Natural killer cell treated with Interleukin-12 subunit alpha and Interleukin-12 subunit beta and Interleukin-15 and Interleukin-18, amount 100 ng/mL, for 72 hours (primary cell): ENCODE measurements at regions not wholly inside any gene's neighbourhood (a gene's known extent, or its start where the extent isn't known, plus 50 kb on each side); places are given as distances from the start of the nearest gene placed in this dataset.

Experiments used
- ATAC-seq, 2 donors: fragments of 150-1000 bp; cut with Tn5 transposase in 1 of 2; sonication (Bioruptor Pico), chemical (Tn5 transposase) in 1 of 2; 2 replicates each; pipeline ENCODE4 v1.10.0; 2021
- DNase-seq: peaks from one replicate; pipeline ENCODE4 v3.0.0; 2022; ENCODE audit warnings: low spot score
- H3K27ac Mint-ChIP-seq, 2 donors: 1 replicate in 1 of 2; 2 replicates in 1 of 2; pipeline ENCODE4 v1.8.0; 2022; ENCODE audit warnings: mixed read lengths in 2 of 2, mild to moderate bottlenecking in 1 of 2, moderate library complexity in 1 of 2
- H3K27me3 Mint-ChIP-seq, 2 donors: 1 replicate in 1 of 2; 2 replicates in 1 of 2; pipeline ENCODE4 v1.8.0; 2022; ENCODE audit warnings: mixed read lengths in 2 of 2
- H3K36me3 Mint-ChIP-seq: one replicate; pipeline ENCODE4 v1.8.0; 2022; ENCODE audit warnings: mixed read lengths
- H3K4me1 Mint-ChIP-seq, 2 donors: 1 replicate in 1 of 2; 2 replicates in 1 of 2; pipeline ENCODE4 v1.8.0; 2022; ENCODE audit warnings: low read depth in 2 of 2, mixed read lengths in 2 of 2, mild to moderate bottlenecking in 1 of 2
- H3K4me3 Mint-ChIP-seq: one replicate; pipeline ENCODE4 v1.8.0; 2022; ENCODE audit warnings: mixed read lengths
- H3K9me3 Mint-ChIP-seq: 2 replicates; pipeline ENCODE4 v1.8.0; 2022; ENCODE audit warnings: mixed read lengths

- Mint-ChIP-seq H3K4me3 (no peak overlapping the region), H3K9me3 (no peaks in the 10 kb centered on the region), H3K36me3 (no peaks in the 10 kb centered on the region), H3K27ac (no peak overlapping the region), H3K27me3 (peaks cover 5% of the 10 kb centered on the region in 2 donors), H3K4me1 (no peaks in the 10 kb centered on the region)
- DNase-seq = no peak
- ATAC-seq = no peak
These were observed 321.9 kb upstream of the ZFHX3 start for GRCh38 chr16:73369851-73370250.

- Mint-ChIP-seq H3K36me3 (no peaks in the 10 kb centered on the region), H3K4me1 (no peaks in the 10 kb centered on the region), H3K27ac (no peak overlapping the region), H3K9me3 (no peaks in the 10 kb centered on the region), H3K27me3 (peaks cover 5% of the 10 kb centered on the region in 2 donors), H3K4me3 (no peak overlapping the region)
- no peak for DNase-seq
- ATAC-seq = no peak
These were observed 320.8 kb upstream of the ZFHX3 start for GRCh38 chr16:73368715-73369114.

- Mint-ChIP-seq H3K4me1 (no peaks in the 10 kb centered on the region), H3K9me3 (no peaks in the 10 kb centered on the region), H3K4me3 (no peak overlapping the region), H3K27me3 (peaks cover 5% of the 10 kb centered on the region in 2 donors), H3K27ac (no peak overlapping the region), H3K36me3 (no peaks in the 10 kb centered on the region)
- no peak for ATAC-seq
- no peak for DNase-seq
These were observed 317.2 kb upstream of the ZFHX3 start for GRCh38 chr16:73365016-73365551.

- no peak for DNase-seq
- Mint-ChIP-seq H3K27ac (no peak overlapping the region), H3K9me3 (no peaks in the 10 kb centered on the region), H3K4me3 (no peak overlapping the region), H3K36me3 (no peaks in the 10 kb centered on the region), H3K4me1 (no peaks in the 10 kb centered on the region), H3K27me3 (peaks cover 5% of the 10 kb centered on the region in 2 donors)
- ATAC-seq = no peak
These were observed 316.5 kb upstream of the ZFHX3 start for GRCh38 chr16:73364413-73364812.

GRCh38 chr16:73361061-73361460, 313.1 kb upstream of the ZFHX3 start:
- Mint-ChIP-seq H3K9me3 (no peaks in the 10 kb centered on the region), H3K36me3 (no peaks in the 10 kb centered on the region), H3K4me3 (no peak overlapping the region), H3K27me3 (peaks cover 2 to 5% of the 10 kb centered on the region in 2 donors), H3K4me1 (no peaks in the 10 kb centered on the region), H3K27ac (no peak overlapping the region)
- DNase-seq (no peak), ATAC-seq (no peak)

- DNase-seq (no peak), ATAC-seq (no peak)
- no peak overlapping the region for H3K4me3 Mint-ChIP-seq
- H3K9me3 Mint-ChIP-seq = no peaks in the 10 kb centered on the region
- no peaks in the 10 kb centered on the region for H3K4me1 Mint-ChIP-seq
- H3K27me3 Mint-ChIP-seq = peaks cover 3 to 12% of the 10 kb centered on the region in 2 donors
- H3K36me3 Mint-ChIP-seq = no peaks in the 10 kb centered on the region
- no peak overlapping the region for H3K27ac Mint-ChIP-seq
These were observed 308.6 kb upstream of the ZFHX3 start for GRCh38 chr16:73356401-73357079.

GRCh38 chr16:73355981-73356380, 308.1 kb upstream of the ZFHX3 start:
- Mint-ChIP-seq H3K4me1 (no peaks in the 10 kb centered on the region), H3K9me3 (no peaks in the 10 kb centered on the region), H3K27ac (no peak overlapping the region), H3K4me3 (no peak overlapping the region), H3K36me3 (no peaks in the 10 kb centered on the region), H3K27me3 (peaks cover 3 to 12% of the 10 kb centered on the region in 2 donors)
- no peak for ATAC-seq
- DNase-seq = no peak

GRCh38 chr16:73354434-73354833, 306.5 kb upstream of the ZFHX3 start:
- no peak overlapping the region for H3K27ac Mint-ChIP-seq
- no peaks in the 10 kb centered on the region for H3K36me3 Mint-ChIP-seq
- ATAC-seq (no peak), DNase-seq (no peak)
- H3K9me3 Mint-ChIP-seq = no peaks in the 10 kb centered on the region
- H3K27me3 Mint-ChIP-seq = peaks cover 3 to 12% of the 10 kb centered on the region in 2 donors
- no peak overlapping the region for H3K4me3 Mint-ChIP-seq
- no peaks in the 10 kb centered on the region for H3K4me1 Mint-ChIP-seq

GRCh38 chr16:73350707-73351452, 303.0 kb upstream of the ZFHX3 start:
- DNase-seq (no peak), ATAC-seq (no peak)
- no peaks in the 10 kb centered on the region for H3K4me1 Mint-ChIP-seq
- H3K9me3 Mint-ChIP-seq = no peaks in the 10 kb centered on the region
- H3K36me3 Mint-ChIP-seq = no peaks in the 10 kb centered on the region
- H3K27me3 Mint-ChIP-seq = peaks cover 3 to 12% of the 10 kb centered on the region in 2 donors
- H3K27ac Mint-ChIP-seq = no peak overlapping the region
- no peak overlapping the region for H3K4me3 Mint-ChIP-seq

GRCh38 chr16:73347500-73348375, 299.8 kb upstream of the ZFHX3 start:
- Mint-ChIP-seq H3K36me3 (no peaks in the 10 kb centered on the region), H3K27me3 (peaks cover 4 to 7% of the 10 kb centered on the region in 2 donors), H3K27ac (no peak overlapping the region), H3K4me3 (no peak overlapping the region), H3K4me1 (no peaks in the 10 kb centered on the region), H3K9me3 (no peaks in the 10 kb centered on the region)
- ATAC-seq = no peak
- DNase-seq = no peak

GRCh38 chr16:73339821-73340220, 291.9 kb upstream of the ZFHX3 start:
- DNase-seq = no peak
- no peaks in the 10 kb centered on the region for H3K36me3 Mint-ChIP-seq
- H3K27me3 Mint-ChIP-seq = peaks cover 5 to 6% of the 10 kb centered on the region in 2 donors
- ATAC-seq = no peak
- H3K9me3 Mint-ChIP-seq = no peaks in the 10 kb centered on the region
- H3K4me1 Mint-ChIP-seq = no peaks in the 10 kb centered on the region
- H3K27ac Mint-ChIP-seq = no peak overlapping the region
- no peak overlapping the region for H3K4me3 Mint-ChIP-seq

- DNase-seq (no peak), ATAC-seq (no peak)
- no peak overlapping the region for H3K4me3 Mint-ChIP-seq
- no peak overlapping the region for H3K27ac Mint-ChIP-seq
- H3K9me3 Mint-ChIP-seq = no peaks in the 10 kb centered on the region
- H3K4me1 Mint-ChIP-seq = no peaks in the 10 kb centered on the region
- H3K27me3 Mint-ChIP-seq = peaks cover 0 to 3% of the 10 kb centered on the region in 2 donors
- H3K36me3 Mint-ChIP-seq = no peaks in the 10 kb centered on the region
These were observed 289.7 kb upstream of the ZFHX3 start for GRCh38 chr16:73337373-73338296.
